GM21737 (cell line): ENCODE measurements at regions not wholly inside any gene's neighbourhood (a gene's known extent, or its start where the extent isn't known, plus 50 kb on each side); places are given as distances from the start of the nearest gene placed in this dataset.
"Not testable (repeated sequence)": the region's sequence is repeated elsewhere in the genome, so short reads cannot be mapped to it uniquely, and the experiment has no call there.

Experiments
- ATAC-seq: cut with Tn5 transposase; IDR thresholded peaks from one replicate; pipeline ENCODE4 v1.9.1; 2021; ENCODE audit warnings: mild to moderate bottlenecking, moderate library complexity; ENCODE audit not compliant: unreplicated experiment

GRCh38 chr17:12195418-12195817 lies 174.7 kb downstream of the MAP2K4 start:
- ATAC-seq: no peak

DNA sequence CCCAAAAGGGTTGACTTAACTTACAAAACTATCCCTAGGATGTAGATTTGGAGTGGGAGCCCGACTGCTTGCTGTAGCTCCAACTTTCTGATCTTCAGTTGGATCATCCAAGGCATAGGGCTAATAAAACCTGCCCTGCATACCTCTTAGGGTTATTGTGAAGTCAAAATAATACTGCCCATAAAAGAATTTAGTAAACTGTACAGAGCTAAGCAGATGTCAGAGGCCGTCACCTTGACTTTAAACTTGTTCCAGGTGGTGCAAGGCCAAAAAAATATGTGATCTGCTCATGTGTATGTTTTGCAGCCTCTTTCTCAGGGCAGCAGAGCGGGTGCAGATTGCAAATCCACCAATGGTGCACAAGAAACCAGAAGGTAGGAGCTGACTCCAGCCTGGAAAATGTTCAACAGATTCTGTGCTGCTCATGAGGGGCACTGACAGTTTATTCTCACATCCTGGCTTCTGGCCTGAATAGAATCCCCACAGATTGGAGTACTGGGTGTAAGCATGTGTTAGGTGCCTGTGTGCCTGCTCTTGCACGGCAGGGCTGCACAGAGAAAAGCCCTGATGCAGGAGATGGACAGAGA lies 180.7 kb downstream of the MAP2K4 start:
- no peak for ATAC-seq

DNA sequence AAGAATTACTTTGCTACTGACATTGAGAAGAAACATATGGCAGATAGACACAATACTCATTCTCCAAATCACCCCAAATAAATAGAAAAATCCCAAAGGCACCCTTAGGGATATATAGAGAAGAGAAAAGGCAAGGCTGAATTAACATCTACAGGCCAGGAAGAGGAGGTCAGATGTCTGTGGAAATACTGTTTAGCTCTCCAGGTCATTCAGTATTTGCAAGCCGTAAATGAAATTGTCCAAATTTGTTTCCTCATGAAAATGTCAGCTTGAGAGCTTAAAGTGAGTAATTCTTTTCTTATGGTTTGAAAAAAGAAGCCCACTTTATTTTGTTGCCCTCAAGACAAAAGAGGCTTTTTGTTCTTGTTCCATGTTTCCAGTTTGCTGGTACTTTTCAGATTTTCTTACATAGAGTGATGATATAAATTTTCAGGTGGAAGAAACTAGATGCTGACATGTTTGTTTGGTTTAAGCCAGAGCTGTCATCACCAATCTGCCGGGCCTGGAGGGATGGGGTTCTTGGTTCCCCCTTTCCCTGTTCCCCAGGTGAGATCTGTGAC lies 189.0 kb downstream of the MAP2K4 start:
- ATAC-seq: no peak

GRCh38 chr17:12220714-12221439 lies 200.2 kb downstream of the MAP2K4 start:
- ATAC-seq: not testable (repeated sequence)

DNA sequence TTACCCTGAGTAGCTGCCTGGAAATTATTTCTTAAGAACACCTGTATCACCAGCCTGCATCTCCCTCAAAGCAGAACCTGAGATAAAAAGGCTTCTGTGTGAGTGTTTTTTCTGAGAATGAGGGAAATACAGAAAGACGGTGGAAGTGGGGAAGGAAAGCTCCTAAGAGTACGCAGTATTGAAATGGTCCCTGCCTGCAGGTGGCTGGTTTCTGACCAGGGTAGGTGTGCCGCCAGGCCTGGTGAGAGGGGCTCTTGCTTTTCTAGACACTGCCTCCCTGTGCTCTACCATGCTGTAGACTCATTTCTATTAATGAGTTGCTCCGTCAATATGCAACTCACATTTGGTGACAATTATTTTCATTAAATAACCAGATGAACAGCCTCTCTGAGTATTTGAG lies 201.7 kb downstream of the MAP2K4 start:
- no peak for ATAC-seq

GRCh38 chr17:12227547-12227946 lies 206.9 kb downstream of the MAP2K4 start:
- no peak for ATAC-seq

DNA sequence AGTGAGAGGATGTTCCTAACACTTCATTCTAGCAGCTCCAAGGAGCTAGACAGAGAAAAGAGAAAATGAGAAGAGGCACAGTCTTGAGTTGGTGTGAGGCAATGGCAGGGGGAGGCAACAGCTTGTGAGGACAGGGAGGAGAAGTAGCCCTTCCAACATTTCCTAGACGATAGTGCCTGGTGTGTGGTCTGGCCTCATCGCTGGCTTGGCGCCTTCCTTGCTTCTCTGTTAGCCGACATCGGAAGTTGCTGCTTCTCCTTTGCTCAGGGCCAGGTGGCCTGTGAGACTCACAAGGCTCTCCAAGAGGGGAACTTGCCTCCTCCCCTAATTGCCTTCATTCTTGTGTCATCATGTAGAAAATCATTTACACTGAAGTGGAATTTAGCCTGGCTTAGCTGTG lies 208.7 kb downstream of the MAP2K4 start:
- ATAC-seq: no peak

GRCh38 chr17:12230481-12231354 lies 210.0 kb downstream of the MAP2K4 start:
- ATAC-seq: no peak

GRCh38 chr17:12231355-12231682 lies 210.6 kb downstream of the MAP2K4 start:
- ATAC-seq: no peak

DNA sequence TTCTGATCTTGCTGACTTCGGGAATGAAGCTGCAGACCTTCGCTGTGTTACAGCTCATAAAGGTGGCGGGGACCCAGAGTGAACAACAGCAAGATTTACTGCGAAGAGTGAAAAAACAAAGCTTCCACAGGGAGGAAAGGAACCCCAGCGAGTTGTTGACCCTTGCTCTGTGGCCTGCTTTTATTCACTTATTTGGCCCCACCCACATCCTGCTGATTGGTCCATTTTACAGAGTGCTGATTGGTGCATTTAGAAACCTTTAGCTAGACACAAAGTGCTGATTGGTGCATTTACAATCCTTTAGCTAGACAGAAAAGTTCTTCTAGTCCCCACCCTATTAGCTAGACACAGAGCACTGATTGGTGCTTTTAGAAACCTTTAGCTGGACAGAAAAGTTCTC lies 218.3 kb downstream of the MAP2K4 start:
- not testable (repeated sequence) for ATAC-seq

DNA sequence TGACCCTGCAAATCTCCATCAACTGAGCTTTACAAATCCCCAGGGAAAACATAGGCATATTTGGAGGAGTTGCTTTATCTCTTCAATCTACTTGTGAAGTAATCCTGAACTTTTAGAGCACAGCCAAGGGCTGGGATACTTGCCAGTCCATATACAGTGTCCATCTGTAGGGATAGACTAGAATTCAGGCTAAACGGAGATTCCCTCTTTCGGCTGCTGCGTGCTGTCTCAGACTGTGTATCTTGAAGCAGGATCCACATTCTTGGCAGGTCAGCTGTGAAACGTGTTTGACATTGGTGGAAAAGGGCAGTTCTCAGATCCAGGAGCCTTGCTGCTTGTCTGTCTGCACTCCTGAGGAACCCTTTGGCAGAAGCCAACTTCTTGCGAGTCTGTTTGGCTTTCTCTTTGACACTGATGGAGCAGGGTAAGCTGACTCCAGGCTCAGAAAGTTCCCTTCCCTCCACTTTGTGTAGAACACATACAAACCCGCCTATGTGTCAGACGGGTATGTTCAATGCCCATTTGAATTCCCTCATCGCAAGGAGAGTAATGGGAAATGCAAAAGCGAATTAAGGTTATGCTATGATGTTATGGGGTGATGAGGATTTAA lies 221.8 kb downstream of the MAP2K4 start:
- no peak for ATAC-seq

GRCh38 chr17:12247761-12248160 lies 227.1 kb downstream of the MAP2K4 start:
- ATAC-seq: no peak

DNA sequence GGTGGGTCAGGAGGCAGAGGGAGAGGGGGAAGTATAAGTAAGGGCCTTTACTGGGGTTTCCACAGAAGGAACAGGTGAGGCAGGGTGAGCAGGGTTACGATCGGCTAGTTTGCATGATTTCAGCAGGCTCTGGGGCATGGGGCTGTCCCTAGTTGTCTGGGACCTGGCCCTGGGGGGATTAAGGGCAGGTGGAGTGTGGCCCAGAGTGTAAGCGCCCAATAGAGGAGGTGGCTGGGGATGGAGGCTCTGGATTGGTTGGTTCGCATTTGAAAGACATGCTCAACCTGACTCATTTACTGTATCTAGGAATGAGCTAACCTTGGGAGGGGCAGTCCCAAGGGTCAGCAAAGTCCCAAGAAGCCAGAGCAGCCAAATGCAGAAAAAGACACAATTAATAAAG lies 230.3 kb downstream of the MAP2K4 start:
- ATAC-seq: no peak

DNA sequence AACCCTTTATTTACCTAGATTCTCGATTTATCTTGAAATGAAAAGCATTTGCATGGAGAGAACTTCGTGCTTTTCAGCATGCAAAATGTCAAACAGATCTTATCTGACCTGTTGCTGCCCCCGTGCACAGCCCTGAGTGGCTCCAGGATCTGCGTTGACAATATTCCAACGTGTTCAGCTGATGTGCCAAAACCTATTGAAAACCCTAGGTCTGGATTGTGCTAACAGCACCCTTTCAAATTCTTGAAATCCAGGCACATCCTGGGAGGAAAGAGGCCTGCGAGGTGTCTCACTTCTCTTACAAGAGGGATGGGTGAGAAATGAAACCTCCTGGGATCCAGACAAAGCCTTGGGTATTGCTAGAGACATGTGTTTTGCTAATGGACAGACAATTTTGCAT lies 231.8 kb downstream of the MAP2K4 start:
- no peak for ATAC-seq

- ATAC-seq: no peak
Observed at GRCh38 chr17:12254460-12254859, 233.8 kb downstream of the MAP2K4 start.

DNA sequence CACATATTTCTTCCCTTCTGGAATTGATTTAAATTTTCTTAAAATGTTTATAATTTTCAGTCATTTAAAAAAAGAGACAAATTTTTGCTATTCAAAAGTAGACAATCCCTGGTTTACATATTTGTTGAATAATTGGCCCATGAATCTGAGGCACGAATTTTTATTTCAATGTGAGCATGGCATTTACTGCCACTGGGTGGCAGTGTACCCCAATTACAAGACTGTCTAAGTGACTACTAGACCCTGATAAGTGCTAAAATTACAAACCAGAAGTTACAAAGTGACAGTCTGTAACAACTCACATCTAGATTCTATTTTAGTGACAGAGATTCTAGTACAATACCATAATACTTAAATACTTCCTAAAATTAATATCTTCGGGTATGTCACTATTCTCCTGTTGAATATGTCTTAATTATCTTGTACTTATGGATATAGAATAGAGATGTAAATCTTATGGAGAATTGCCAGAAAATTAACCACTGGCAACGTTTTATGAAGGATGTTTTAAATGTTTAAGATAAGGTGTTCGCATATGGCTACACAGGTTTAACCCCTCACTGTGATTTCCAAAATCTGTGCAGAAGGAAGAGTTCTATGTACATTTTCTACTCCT lies 235.8 kb downstream of the MAP2K4 start:
- no peak for ATAC-seq

DNA sequence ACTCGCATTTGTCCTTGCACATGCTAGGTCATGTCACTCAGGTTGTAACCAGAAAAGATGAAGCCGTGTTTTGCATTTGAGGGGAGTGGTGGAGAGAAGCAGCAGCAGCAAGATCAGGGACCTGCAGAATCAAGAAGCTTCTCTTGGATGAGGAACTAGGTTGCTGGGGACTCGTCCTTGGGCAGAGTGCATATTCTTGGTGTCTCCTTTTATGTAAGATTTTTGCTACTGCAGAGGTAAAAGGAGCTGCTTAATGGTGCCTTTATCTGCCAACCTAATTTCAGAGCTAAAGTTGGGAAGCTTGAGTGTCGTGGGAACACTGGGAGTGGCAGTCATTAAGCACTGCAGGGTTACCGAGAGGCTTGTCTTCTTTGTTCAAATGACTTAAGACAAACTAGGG lies 236.5 kb downstream of the MAP2K4 start:
- ATAC-seq: no peak

DNA sequence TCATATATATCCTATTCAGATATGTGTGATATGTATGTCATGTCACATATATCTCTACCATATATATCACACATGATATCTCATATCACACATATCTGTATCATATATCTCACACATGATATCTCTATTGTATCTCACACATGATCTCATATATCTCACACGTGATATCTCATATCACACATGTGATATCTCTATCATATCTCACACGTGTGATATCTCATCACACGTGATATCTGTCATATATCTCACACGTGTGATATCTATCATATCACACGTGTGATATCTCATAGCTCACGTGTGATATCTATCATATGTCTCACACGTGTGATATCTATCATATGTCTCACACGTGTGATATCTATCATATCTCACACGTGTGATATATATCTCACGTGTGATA lies 240.7 kb downstream of the MAP2K4 start:
- ATAC-seq: no peak

GRCh38 chr17:12269751-12270150 lies 249.1 kb downstream of the MAP2K4 start:
- ATAC-seq: no peak

DNA sequence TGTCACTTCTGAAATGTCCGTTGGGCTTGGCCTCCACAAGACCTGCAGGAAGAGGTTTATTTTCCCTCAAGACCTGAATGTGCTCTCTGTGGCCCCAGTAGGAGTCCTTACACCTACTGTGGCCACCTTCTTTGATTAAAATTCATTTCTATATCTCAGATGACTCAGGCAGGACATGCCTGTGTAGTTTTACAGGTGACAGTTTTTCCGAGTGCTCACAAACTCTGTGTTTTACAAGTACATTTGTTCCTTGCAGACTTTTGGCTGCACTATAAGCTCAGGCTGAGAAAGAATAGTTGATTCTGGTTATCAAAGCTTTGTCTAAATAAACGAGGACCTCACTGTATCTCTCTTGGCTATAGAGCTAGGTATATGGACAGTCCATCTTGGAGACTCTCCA lies 257.1 kb downstream of the MAP2K4 start:
- no peak for ATAC-seq

GRCh38 chr17:12282056-12282455 lies 261.4 kb downstream of the MAP2K4 start:
- no peak for ATAC-seq
